SH-SY5Y (cell line): ENCODE measurements at regions not wholly inside any gene's neighbourhood (a gene's known extent, or its start where the extent isn't known, plus 50 kb on each side); places are given as distances from the start of the nearest gene placed in this dataset.

Experiments
- GATA2 ChIP-seq: IDR thresholded peaks from 2 replicates; pipeline ENCODE4 v1.6.1; 2011; ENCODE audit warnings: mild to moderate bottlenecking, low read depth, low read length
- GATA3 ChIP-seq: IDR thresholded peaks from 2 replicates; pipeline ENCODE4 v1.6.1; 2011; ENCODE audit warnings: low read depth, mild to moderate bottlenecking, low read length, moderate library complexity

DNA sequence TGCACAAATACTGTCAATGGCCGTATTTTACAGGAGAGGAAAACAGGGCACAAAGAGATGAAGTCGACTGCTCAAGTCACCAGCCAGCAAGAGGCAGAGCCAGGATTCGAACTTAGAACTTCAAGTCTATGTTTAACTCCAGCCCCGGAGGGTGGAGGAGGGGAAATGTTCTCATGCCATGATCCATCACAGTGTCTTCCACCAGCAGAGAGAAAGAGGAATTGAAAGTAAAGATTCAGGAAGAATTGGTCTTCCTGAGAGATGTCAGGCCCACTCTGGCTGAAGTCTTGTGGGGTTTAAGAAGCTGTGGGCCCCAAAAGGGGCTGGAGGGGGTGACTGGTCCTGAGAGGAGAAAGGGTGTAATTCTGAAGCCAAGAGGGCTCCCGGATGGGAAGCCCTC lies 260.0 kb downstream of the TNS1 start:
- TF ChIP-seq GATA3 = no peak
- TF ChIP-seq GATA2 = no peak
